ENCODE measurements at regions not wholly inside any gene's neighbourhood (a gene's known extent, or its start where the extent isn't known, plus 50 kb on each side); places are given as distances from the start of the nearest gene placed in this dataset.
A peak's percentile ranks its signal among the peaks of the same experiment; 100 is the strongest.
"Not testable (repeated sequence)": the region's sequence is repeated elsewhere in the genome, so short reads cannot be mapped to it uniquely, and the experiment has no call there.

GRCh38 chr10:63675171-63675570 is 154.0 kb downstream of the REEP3 start:
- no peak for DNase-seq

- DNase-seq: no peak
These were observed 155.8 kb downstream of the REEP3 start for GRCh38 chr10:63677001-63677400.

GRCh38 chr10:63680545-63680944 is 159.3 kb downstream of the REEP3 start:
- DNase-seq: not testable (repeated sequence)

- no peak for DNase-seq
These were observed 160.9 kb downstream of the REEP3 start for GRCh38 chr10:63681993-63682697.

- DNase-seq: not testable (repeated sequence)
These were observed 161.5 kb downstream of the REEP3 start for GRCh38 chr10:63682698-63683052.

- DNase-seq: no peak
These were observed 162.0 kb downstream of the REEP3 start for GRCh38 chr10:63683223-63683622.

GRCh38 chr10:63683686-63684085 is 162.5 kb downstream of the REEP3 start:
- DNase-seq: no peak

- no peak for DNase-seq
These were observed 163.2 kb downstream of the REEP3 start for GRCh38 chr10:63684257-63684936.

GRCh38 chr10:63689768-63690167 is 168.6 kb downstream of the REEP3 start:
- no peak for DNase-seq

GRCh38 chr10:63692220-63692896 is 171.2 kb downstream of the REEP3 start:
- no peak for DNase-seq

- not testable (repeated sequence) for DNase-seq
These were observed 171.8 kb downstream of the REEP3 start for GRCh38 chr10:63693021-63693420.

GRCh38 chr10:63696205-63696604 is 175.0 kb downstream of the REEP3 start:
- no peak for DNase-seq

- peak in 1 of 2 donors; percentile 19 for DNase-seq
These were observed 177.0 kb downstream of the REEP3 start for GRCh38 chr10:63697956-63698786.

GRCh38 chr10:63698787-63699150 is 177.6 kb downstream of the REEP3 start:
- DNase-seq: no peak

GRCh38 chr10:63699785-63700613 is 178.8 kb downstream of the REEP3 start:
- no peak for DNase-seq

GRCh38 chr10:63700631-63701156 is 179.5 kb downstream of the REEP3 start:
- DNase-seq: no peak

GRCh38 chr10:63702092-63702491 is 180.9 kb downstream of the REEP3 start:
- DNase-seq: no peak

GRCh38 chr10:63703113-63703670 is 182.0 kb downstream of the REEP3 start:
- peak; percentile 28 to 51 for DNase-seq

GRCh38 chr10:63703740-63704345 is 182.6 kb downstream of the REEP3 start:
- no peak for DNase-seq

GRCh38 chr10:63707254-63707910 is 186.2 kb downstream of the REEP3 start:
- DNase-seq: peak; percentile 8 to 33

GRCh38 chr10:63708421-63708820 is 187.2 kb downstream of the REEP3 start:
- DNase-seq: no peak
